ENCODE measurements at regions not wholly inside any gene's neighbourhood (a gene's known extent, or its start where the extent isn't known, plus 50 kb on each side); places are given as distances from the start of the nearest gene placed in this dataset.

DNA sequence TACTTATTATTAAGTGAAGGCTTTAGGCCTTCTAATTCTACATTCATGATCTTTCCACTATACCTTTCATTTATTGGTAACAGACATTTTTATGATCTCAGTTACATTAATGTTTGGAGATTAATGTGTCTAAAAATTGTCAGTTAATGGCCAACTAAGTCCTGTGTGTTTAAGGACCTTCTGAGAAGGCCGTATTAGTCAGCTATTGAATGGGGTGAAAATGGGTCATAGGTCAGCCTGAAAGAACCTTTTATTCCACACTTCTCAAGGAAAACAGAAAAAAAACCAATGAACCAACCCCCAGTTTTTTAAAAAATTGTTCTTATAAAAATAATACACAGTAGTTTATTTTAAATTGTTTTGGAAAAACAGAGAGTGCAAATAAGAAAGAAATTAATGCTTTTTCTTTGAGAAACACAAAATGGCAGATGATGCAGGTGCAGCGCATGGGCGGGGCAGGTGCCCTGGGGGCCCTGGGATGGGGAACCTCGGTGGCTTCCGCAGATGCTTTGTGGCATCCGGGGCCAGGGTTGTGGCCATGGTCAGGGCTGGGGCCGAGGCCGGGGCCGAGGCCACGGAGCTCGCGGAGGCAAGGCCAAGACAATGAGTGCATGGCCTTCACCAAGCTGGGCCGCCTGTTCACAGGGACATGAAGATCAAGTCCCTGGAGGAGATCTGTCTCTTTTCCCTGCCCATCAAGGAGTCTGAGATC, 141.9 kb downstream of the SPATA31D1 start:
- TF ChIP-seq CTCF (IDR thresholded peaks at IDR 0.05), result no peak
- no peak for TF ChIP-seq POLR2A (IDR thresholded peaks at IDR 0.05)
- TF ChIP-seq POLR2AphosphoS5 (IDR thresholded peaks at IDR 0.05), result no peak
- TF ChIP-seq EP300 (IDR thresholded peaks at IDR 0.05), result no peak
